AG10803 (cell line): ENCODE measurements at regions not wholly inside any gene's neighbourhood (a gene's known extent, or its start where the extent isn't known, plus 50 kb on each side); places are given as distances from the start of the nearest gene placed in this dataset.

Experiments used
- DNase-seq: peaks from one replicate; pipeline ENCODE4 v3.0.0; 2010; ENCODE audit warnings: low read depth
- H3K4me3 ChIP-seq: 2 replicates; pipeline ENCODE4 v1.5.1; 2011; ENCODE audit warnings: mild to moderate bottlenecking, low read length, control low read depth
- CTCF ChIP-seq: conservative IDR thresholded peaks from 2 replicates; pipeline ENCODE4 v1.5.1; 2011; ENCODE audit warnings: mild to moderate bottlenecking, low read length, control low read depth, inconsistent platforms

GRCh38 chr6:150766201-150766997 is 99.1 kb upstream of the MTHFD1L start:
- no peak overlapping the region for H3K4me3 ChIP-seq
- DNase-seq: no peak
- TF ChIP-seq CTCF: no peak

- TF ChIP-seq CTCF: no peak
- no peak overlapping the region for H3K4me3 ChIP-seq
- no peak for DNase-seq
Measured at GRCh38 chr6:150767161-150767560, 98.3 kb upstream of the MTHFD1L start.

- TF ChIP-seq CTCF: no peak
- H3K4me3 ChIP-seq: no peak overlapping the region
Measured at GRCh38 chr6:150767571-150768018, 97.9 kb upstream of the MTHFD1L start.

GRCh38 chr6:150770637-150771036 is 94.9 kb upstream of the MTHFD1L start:
- no peak overlapping the region for H3K4me3 ChIP-seq
- peak; percentile 24 for DNase-seq
- TF ChIP-seq CTCF: no peak

More at GRCh38 chr6:150767571-150768018, 97.9 kb upstream of the MTHFD1L start:
- DNase-seq: peak; percentile 42

GRCh38 chr6:150773969-150774368 is 91.5 kb upstream of the MTHFD1L start:
- no peak for TF ChIP-seq CTCF
- DNase-seq: no peak

GRCh38 chr6:150775415-150776203 is 89.9 kb upstream of the MTHFD1L start:
- H3K4me3 ChIP-seq: no peak overlapping the region
- DNase-seq: no peak
- no peak for TF ChIP-seq CTCF

More at GRCh38 chr6:150773969-150774368, 91.5 kb upstream of the MTHFD1L start:
- no peak overlapping the region for H3K4me3 ChIP-seq
